ENCODE measurements at regions not wholly inside any gene's neighbourhood (a gene's known extent, or its start where the extent isn't known, plus 50 kb on each side); places are given as distances from the start of the nearest gene placed in this dataset.

DNA sequence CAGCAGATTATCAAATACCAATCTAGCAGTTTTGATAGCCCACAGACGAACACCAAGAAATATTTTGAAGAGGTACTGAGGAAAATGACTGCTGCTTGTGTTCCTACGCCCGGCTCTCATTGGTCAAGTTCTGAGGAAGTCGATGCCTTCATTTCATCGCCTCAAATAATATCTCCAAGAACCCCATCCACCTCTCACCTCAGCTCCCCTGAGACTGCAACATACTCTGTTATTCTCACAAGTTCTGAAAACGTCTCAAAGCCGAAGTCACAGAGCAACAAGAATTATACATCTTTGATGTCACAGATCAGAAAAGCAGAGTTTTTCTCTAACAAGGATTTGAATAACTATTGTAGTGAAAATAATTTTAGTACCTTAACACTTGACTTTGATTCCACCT lies 55.5 kb upstream of the BCAT1 start:
- DNase-seq = no peak

DNA sequence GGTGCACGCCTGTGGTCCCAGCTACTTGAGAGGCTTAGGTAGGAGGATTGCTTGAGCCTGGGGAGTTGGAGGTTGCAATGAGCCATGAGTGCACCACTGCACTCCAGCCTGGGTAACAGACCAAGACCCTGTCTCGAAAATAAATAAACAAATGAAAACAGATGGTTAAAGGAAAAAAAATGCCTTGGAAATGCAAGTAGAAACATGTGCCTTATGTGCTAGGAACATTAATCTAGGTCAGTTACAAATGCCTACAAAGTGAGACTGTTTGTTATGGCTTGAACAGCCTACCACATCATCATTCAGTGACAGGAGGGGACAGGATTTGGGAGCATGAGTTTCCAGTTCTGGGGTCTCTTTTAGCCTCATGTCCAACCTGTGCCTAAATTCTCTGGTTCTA lies 52.4 kb upstream of the BCAT1 start:
- no peak for DNase-seq

All from Kasumi-1 (cell line).